Hepatocyte (in vitro differentiated cells): ENCODE measurements at regions not wholly inside any gene's neighbourhood (a gene's known extent, or its start where the extent isn't known, plus 50 kb on each side); places are given as distances from the start of the nearest gene placed in this dataset.

Experiments
- DNase-seq: peaks from one replicate; pipeline ENCODE4 v3.0.0-alpha.2; 2016; ENCODE audit warnings: low spot score
- H2AFZ ChIP-seq: fragments of 200-600 bp; sonication (generic); 2 replicates; pipeline ENCODE4 v1.6.0; 2016; ENCODE audit warnings: antibody characterized with exemption, mild to moderate bottlenecking
- H3K27ac ChIP-seq: fragments of 200-600 bp; sonication (generic); 2 replicates; pipeline ENCODE4 v1.5.1; 2016; ENCODE audit warnings: mild to moderate bottlenecking
- H3K27me3 ChIP-seq: fragments of 200-600 bp; sonication (generic); 2 replicates; pipeline ENCODE4 v1.6.1; 2016
- H3K36me3 ChIP-seq: fragments of 200-600 bp; sonication (generic); replicated peaks from 2 replicates; pipeline ENCODE4 v1.5.1; 2016; ENCODE audit warnings: low read depth; ENCODE audit not compliant: insufficient read depth
- H3K4me1 ChIP-seq: fragments of 200-600 bp; sonication (generic); 2 replicates; pipeline ENCODE4 v1.5.1; 2016; ENCODE audit warnings: mild to moderate bottlenecking, moderate library complexity; ENCODE audit not compliant: insufficient read depth
- H3K4me2 ChIP-seq: fragments of 200-600 bp; sonication (generic); 2 replicates; pipeline ENCODE4 v1.6.0; 2016
- H3K4me3 ChIP-seq: fragments of 200-600 bp; sonication (generic); 2 replicates; pipeline ENCODE4 v1.5.1; 2016; ENCODE audit warnings: mild to moderate bottlenecking
- H3K79me2 ChIP-seq: fragments of 200-600 bp; sonication (generic); 2 replicates; pipeline ENCODE4 v1.6.0; 2017; ENCODE audit warnings: mild to moderate bottlenecking
- H3K9me2 ChIP-seq: fragments of 200-600 bp; sonication (generic); replicated peaks from 2 replicates; pipeline ENCODE4 v1.6.0; 2017; ENCODE audit warnings: mild to moderate bottlenecking; ENCODE audit not compliant: insufficient read depth
- H3K9me3 ChIP-seq: fragments of 200-600 bp; sonication (generic); 2 replicates; pipeline ENCODE4 v1.5.1; 2016; ENCODE audit warnings: low read depth, mild to moderate bottlenecking
- H4K20me1 ChIP-seq: fragments of 200-600 bp; sonication (generic); 2 replicates; pipeline ENCODE4 v1.6.0; 2016; ENCODE audit warnings: mild to moderate bottlenecking; ENCODE audit not compliant: insufficient read depth, poor library complexity, severe bottlenecking
- EZH2 ChIP-seq: fragments of 200-600 bp; sonication (generic); IDR thresholded peaks from 2 replicates; pipeline ENCODE4 v1.6.1; 2016; ENCODE audit warnings: antibody characterized with exemption, mild to moderate bottlenecking, borderline replicate concordance
- EZH2phosphoT487 ChIP-seq: fragments of 200-600 bp; sonication (generic); IDR thresholded peaks from one replicate; pipeline ENCODE4 v1.6.1; 2018; ENCODE audit warnings: antibody characterized with exemption, mild to moderate bottlenecking, low read depth, moderate library complexity; ENCODE audit not compliant: unreplicated experiment, severe bottlenecking
- WGBS: methylation state at CpG from one replicate; pipeline ENCODE4 v1.1.6; 2016; ENCODE audit warnings: low lambda C conversion rate; ENCODE audit errors: missing lambda C conversion rate; 5-methylcytosine and 5-hydroxymethylcytosine counted together
- TF ChIP-seq, protein P1 (sequence below): fragments of 200-600 bp; sonication (generic); IDR thresholded peaks from 2 replicates; pipeline ENCODE4 v1.5.1; 2016; ENCODE audit warnings: antibody characterized with exemption, mild to moderate bottlenecking; ENCODE audit not compliant: poor library complexity

DNA sequence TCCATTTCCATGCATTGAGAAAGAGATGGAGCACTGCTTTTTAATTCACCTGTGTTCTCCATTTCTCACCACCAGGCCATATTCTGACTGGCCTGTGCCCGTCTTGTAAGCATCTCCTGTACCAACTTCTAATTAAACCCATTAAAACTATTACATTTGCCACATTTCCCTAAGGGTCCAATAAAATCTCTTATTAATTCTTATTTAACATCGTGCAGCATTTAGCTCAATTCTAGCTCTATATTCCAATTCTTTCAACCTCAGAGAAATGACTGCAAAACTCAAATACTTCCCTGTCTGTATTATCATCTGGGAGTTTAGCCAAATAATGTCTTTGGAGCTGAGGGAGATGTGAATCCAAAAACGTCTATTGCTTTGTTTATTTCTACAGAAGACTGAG, 495.4 kb upstream of the TMEM132C start:
- H3K9me2 ChIP-seq: no peaks in the 10 kb centered on the region
- TF ChIP-seq EZH2phosphoT487: no peak
- TF ChIP-seq, protein P1, sequence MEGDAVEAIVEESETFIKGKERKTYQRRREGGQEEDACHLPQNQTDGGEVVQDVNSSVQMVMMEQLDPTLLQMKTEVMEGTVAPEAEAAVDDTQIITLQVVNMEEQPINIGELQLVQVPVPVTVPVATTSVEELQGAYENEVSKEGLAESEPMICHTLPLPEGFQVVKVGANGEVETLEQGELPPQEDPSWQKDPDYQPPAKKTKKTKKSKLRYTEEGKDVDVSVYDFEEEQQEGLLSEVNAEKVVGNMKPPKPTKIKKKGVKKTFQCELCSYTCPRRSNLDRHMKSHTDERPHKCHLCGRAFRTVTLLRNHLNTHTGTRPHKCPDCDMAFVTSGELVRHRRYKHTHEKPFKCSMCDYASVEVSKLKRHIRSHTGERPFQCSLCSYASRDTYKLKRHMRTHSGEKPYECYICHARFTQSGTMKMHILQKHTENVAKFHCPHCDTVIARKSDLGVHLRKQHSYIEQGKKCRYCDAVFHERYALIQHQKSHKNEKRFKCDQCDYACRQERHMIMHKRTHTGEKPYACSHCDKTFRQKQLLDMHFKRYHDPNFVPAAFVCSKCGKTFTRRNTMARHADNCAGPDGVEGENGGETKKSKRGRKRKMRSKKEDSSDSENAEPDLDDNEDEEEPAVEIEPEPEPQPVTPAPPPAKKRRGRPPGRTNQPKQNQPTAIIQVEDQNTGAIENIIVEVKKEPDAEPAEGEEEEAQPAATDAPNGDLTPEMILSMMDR: no peak
- TF ChIP-seq EZH2: no peak
- H3K27me3 ChIP-seq: no peaks in the 10 kb centered on the region
- H3K36me3 ChIP-seq: no peaks in the 10 kb centered on the region
- H3K4me1 ChIP-seq: no peaks in the 10 kb centered on the region
- no peak for DNase-seq
- H3K4me2 ChIP-seq: no peak overlapping the region
- H3K9me3 ChIP-seq: no peaks in the 10 kb centered on the region
- no peak overlapping the region for H3K4me3 ChIP-seq
- 68% methylated on average over 3 of the region's 3 CpGs for WGBS
- H3K27ac ChIP-seq: no peak overlapping the region
- H2AFZ ChIP-seq: no peak overlapping the region
- H3K79me2 ChIP-seq: no peaks in the 10 kb centered on the region
- no peaks in the 10 kb centered on the region for H4K20me1 ChIP-seq

DNA sequence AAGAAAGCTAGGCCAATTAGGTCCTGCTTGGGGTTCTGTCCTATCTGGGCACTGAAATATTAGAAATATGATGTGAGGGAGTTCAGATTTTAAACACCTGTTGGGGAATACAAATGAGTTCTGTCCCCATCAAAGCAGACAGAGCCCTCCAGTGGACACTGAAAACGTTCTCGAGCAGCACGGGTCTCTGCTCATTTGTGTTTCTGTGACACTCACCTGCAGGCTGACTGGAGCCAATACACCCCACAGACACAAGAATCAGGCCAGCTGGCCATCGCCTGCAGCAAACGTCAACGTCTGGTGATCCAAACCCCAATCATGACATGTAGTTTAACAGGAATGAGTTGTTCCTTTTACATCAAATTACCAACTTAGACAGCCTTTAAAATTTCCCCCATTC, 493.4 kb upstream of the TMEM132C start:
- Histone ChIP-seq H3K27me3 (no peaks in the 10 kb centered on the region), H3K4me3 (no peak overlapping the region), H3K9me2 (no peaks in the 10 kb centered on the region), H3K79me2 (no peaks in the 10 kb centered on the region), H3K4me1 (no peaks in the 10 kb centered on the region), H4K20me1 (no peaks in the 10 kb centered on the region), H3K4me2 (no peak overlapping the region), H3K27ac (no peak overlapping the region), H3K9me3 (no peaks in the 10 kb centered on the region), H2AFZ (no peak overlapping the region), H3K36me3 (no peaks in the 10 kb centered on the region)
- DNase-seq: peak; percentile 18
- TF ChIP-seq, protein P1: peak; percentile 22
- TF ChIP-seq EZH2phosphoT487: no peak
- 27% methylated on average over 6 of the region's 6 CpGs for WGBS

DNA sequence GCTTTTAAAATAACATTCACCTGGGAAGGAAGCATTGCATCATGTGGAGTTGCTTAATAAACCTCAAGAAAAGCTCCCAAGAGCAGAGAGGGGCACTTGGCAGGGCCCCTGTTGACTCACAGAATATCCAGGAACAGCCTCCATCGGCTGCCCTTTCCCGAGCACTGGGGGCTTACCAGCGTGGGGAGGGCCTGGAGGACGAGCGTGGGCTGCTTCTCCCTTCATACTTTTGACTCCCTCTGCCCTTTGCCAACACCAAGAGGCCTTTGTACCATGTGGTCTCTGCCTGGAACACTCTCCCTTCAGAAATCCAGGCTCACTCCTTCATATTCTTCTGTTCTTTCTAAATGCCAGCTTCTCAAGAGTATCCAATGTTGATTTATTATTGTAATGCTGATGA, 492.1 kb upstream of the TMEM132C start:
- DNase-seq: no peak
- no peak overlapping the region for H3K4me2 ChIP-seq
- H3K4me1 ChIP-seq: no peaks in the 10 kb centered on the region
- H3K79me2 ChIP-seq: no peaks in the 10 kb centered on the region
- H3K9me3 ChIP-seq: no peaks in the 10 kb centered on the region
- TF ChIP-seq EZH2phosphoT487 (no peak), EZH2 (no peak)
- TF ChIP-seq, protein P1: no peak
- H4K20me1 ChIP-seq: no peaks in the 10 kb centered on the region
- no peaks in the 10 kb centered on the region for H3K27me3 ChIP-seq
- H2AFZ ChIP-seq: no peak overlapping the region
- no peaks in the 10 kb centered on the region for H3K36me3 ChIP-seq
- WGBS: 72% methylated on average over 5 of the region's 5 CpGs
- no peak overlapping the region for H3K27ac ChIP-seq
- H3K9me2 ChIP-seq: no peaks in the 10 kb centered on the region
- H3K4me3 ChIP-seq: no peak overlapping the region
